ENCODE measurements at regions not wholly inside any gene's neighbourhood (a gene's known extent, or its start where the extent isn't known, plus 50 kb on each side); places are given as distances from the start of the nearest gene placed in this dataset.

- Histone ChIP-seq H3K36me3 (replicated peaks; ENCODE audit: control insufficient read depth, insufficient read depth, low read length) (no peaks in the 10 kb centered on the region), H3K27me3 (ENCODE audit: control insufficient read depth, insufficient read depth, low read length) (no peaks in the 10 kb centered on the region), H3K4me3 (ENCODE audit: insufficient read depth, low read depth, low read length) (no peak overlapping the region)
- DNase-seq, result peak; percentile 66
These were observed 337.2 kb upstream of the AJAP1 start for GRCh38 chr1:4317207-4317606.

- no peaks in the 10 kb centered on the region for H3K27me3 ChIP-seq (ENCODE audit: control insufficient read depth, insufficient read depth, low read length)
- no peak for DNase-seq
- H3K36me3 ChIP-seq (replicated peaks; ENCODE audit: control insufficient read depth, insufficient read depth, low read length), result no peaks in the 10 kb centered on the region
- no peak overlapping the region for H3K4me3 ChIP-seq (ENCODE audit: insufficient read depth, low read depth, low read length)
These were observed 335.7 kb upstream of the AJAP1 start for GRCh38 chr1:4318720-4319119.

- Histone ChIP-seq H3K4me3 (ENCODE audit: insufficient read depth, low read depth, low read length) (no peak overlapping the region), H3K36me3 (replicated peaks; ENCODE audit: control insufficient read depth, insufficient read depth, low read length) (no peaks in the 10 kb centered on the region), H3K27me3 (ENCODE audit: control insufficient read depth, insufficient read depth, low read length) (no peaks in the 10 kb centered on the region)
- DNase-seq, result no peak
These were observed 334.9 kb upstream of the AJAP1 start for GRCh38 chr1:4319496-4319895.

GRCh38 chr1:4322881-4323280 lies 331.5 kb upstream of the AJAP1 start:
- DNase-seq, result no peak
- Histone ChIP-seq H3K36me3 (replicated peaks; ENCODE audit: control insufficient read depth, insufficient read depth, low read length) (no peaks in the 10 kb centered on the region), H3K27me3 (ENCODE audit: control insufficient read depth, insufficient read depth, low read length) (no peaks in the 10 kb centered on the region), H3K4me3 (ENCODE audit: insufficient read depth, low read depth, low read length) (no peak overlapping the region)

- H3K27me3 ChIP-seq (ENCODE audit: control insufficient read depth, insufficient read depth, low read length), result no peaks in the 10 kb centered on the region
- no peak overlapping the region for H3K4me3 ChIP-seq (ENCODE audit: insufficient read depth, low read depth, low read length)
- no peak for DNase-seq
- H3K36me3 ChIP-seq (replicated peaks; ENCODE audit: control insufficient read depth, insufficient read depth, low read length), result no peaks in the 10 kb centered on the region
These were observed 331.1 kb upstream of the AJAP1 start for GRCh38 chr1:4323309-4323708.

- Histone ChIP-seq H3K4me3 (ENCODE audit: insufficient read depth, low read depth, low read length) (no peak overlapping the region), H3K36me3 (replicated peaks; ENCODE audit: control insufficient read depth, insufficient read depth, low read length) (no peaks in the 10 kb centered on the region), H3K27me3 (ENCODE audit: control insufficient read depth, insufficient read depth, low read length) (0 out of 2 replicates have a peak, but pooled peaks cover 1% of the 10 kb centered on the region)
- DNase-seq, result no peak
These were observed 329.9 kb upstream of the AJAP1 start for GRCh38 chr1:4324525-4324924.

GRCh38 chr1:4327142-4327541 lies 327.3 kb upstream of the AJAP1 start:
- no peak for DNase-seq
- Histone ChIP-seq H3K4me3 (ENCODE audit: insufficient read depth, low read depth, low read length) (no peak overlapping the region), H3K36me3 (replicated peaks; ENCODE audit: control insufficient read depth, insufficient read depth, low read length) (no peaks in the 10 kb centered on the region), H3K27me3 (ENCODE audit: control insufficient read depth, insufficient read depth, low read length) (0 out of 2 replicates have a peak, but pooled peaks cover 1% of the 10 kb centered on the region)

GRCh38 chr1:4328402-4329071 lies 325.9 kb upstream of the AJAP1 start:
- no peak for DNase-seq
- Histone ChIP-seq H3K4me3 (ENCODE audit: insufficient read depth, low read depth, low read length) (no peak overlapping the region), H3K36me3 (replicated peaks; ENCODE audit: control insufficient read depth, insufficient read depth, low read length) (no peaks in the 10 kb centered on the region), H3K27me3 (ENCODE audit: control insufficient read depth, insufficient read depth, low read length) (0 out of 2 replicates have a peak, but pooled peaks cover 1% of the 10 kb centered on the region)

- Histone ChIP-seq H3K36me3 (replicated peaks; ENCODE audit: control insufficient read depth, insufficient read depth, low read length) (no peaks in the 10 kb centered on the region), H3K4me3 (ENCODE audit: insufficient read depth, low read depth, low read length) (no peak overlapping the region), H3K27me3 (ENCODE audit: control insufficient read depth, insufficient read depth, low read length) (0 out of 2 replicates have a peak, but pooled peaks cover 1% of the 10 kb centered on the region)
- no peak for DNase-seq
These were observed 323.3 kb upstream of the AJAP1 start for GRCh38 chr1:4330805-4331766.

GRCh38 chr1:4331767-4332163 lies 322.6 kb upstream of the AJAP1 start:
- Histone ChIP-seq H3K36me3 (replicated peaks; ENCODE audit: control insufficient read depth, insufficient read depth, low read length) (no peaks in the 10 kb centered on the region), H3K27me3 (ENCODE audit: control insufficient read depth, insufficient read depth, low read length) (0 out of 2 replicates have a peak, but pooled peaks cover 1% of the 10 kb centered on the region), H3K4me3 (ENCODE audit: insufficient read depth, low read depth, low read length) (no peak overlapping the region)
- DNase-seq, result no peak

- no peak for DNase-seq
- no peak overlapping the region for H3K4me3 ChIP-seq (ENCODE audit: insufficient read depth, low read depth, low read length)
- H3K27me3 ChIP-seq (ENCODE audit: control insufficient read depth, insufficient read depth, low read length), result no peaks in the 10 kb centered on the region
- H3K36me3 ChIP-seq (replicated peaks; ENCODE audit: control insufficient read depth, insufficient read depth, low read length), result no peaks in the 10 kb centered on the region
These were observed 317.9 kb upstream of the AJAP1 start for GRCh38 chr1:4336507-4336906.

GRCh38 chr1:4341421-4341820 lies 313.0 kb upstream of the AJAP1 start:
- H3K4me3 ChIP-seq (ENCODE audit: insufficient read depth, low read depth, low read length), result no peak overlapping the region
- H3K36me3 ChIP-seq (replicated peaks; ENCODE audit: control insufficient read depth, insufficient read depth, low read length), result no peaks in the 10 kb centered on the region
- DNase-seq, result no peak
- no peaks in the 10 kb centered on the region for H3K27me3 ChIP-seq (ENCODE audit: control insufficient read depth, insufficient read depth, low read length)

- H3K36me3 ChIP-seq (replicated peaks; ENCODE audit: control insufficient read depth, insufficient read depth, low read length), result no peaks in the 10 kb centered on the region
- H3K4me3 ChIP-seq (ENCODE audit: insufficient read depth, low read depth, low read length), result no peak overlapping the region
- no peaks in the 10 kb centered on the region for H3K27me3 ChIP-seq (ENCODE audit: control insufficient read depth, insufficient read depth, low read length)
- DNase-seq, result no peak
These were observed 310.2 kb upstream of the AJAP1 start for GRCh38 chr1:4344065-4344732.

- Histone ChIP-seq H3K27me3 (ENCODE audit: control insufficient read depth, insufficient read depth, low read length) (no peaks in the 10 kb centered on the region), H3K36me3 (replicated peaks; ENCODE audit: control insufficient read depth, insufficient read depth, low read length) (no peaks in the 10 kb centered on the region), H3K4me3 (ENCODE audit: insufficient read depth, low read depth, low read length) (no peak overlapping the region)
- no peak for DNase-seq
These were observed 309.3 kb upstream of the AJAP1 start for GRCh38 chr1:4345094-4345493.
